Kidney epithelial cell (primary cell): ENCODE measurements at regions not wholly inside any gene's neighbourhood (a gene's known extent, or its start where the extent isn't known, plus 50 kb on each side); places are given as distances from the start of the nearest gene placed in this dataset.

ENCODE experiments used
- DNase-seq: peaks from one replicate; pipeline ENCODE4 v3.0.0-alpha.2; 2010; ENCODE audit warnings: low read depth
- H3K27me3 ChIP-seq: 2 replicates; pipeline ENCODE4 v1.6.0; 2011; ENCODE audit warnings: low read length; ENCODE audit not compliant: control insufficient read depth, insufficient read depth
- H3K36me3 ChIP-seq: 2 replicates; pipeline ENCODE4 v1.5.1; 2011; ENCODE audit warnings: low read length; ENCODE audit not compliant: control insufficient read depth, insufficient read depth
- H3K4me3 ChIP-seq: 2 replicates; pipeline ENCODE4 v1.5.1; 2011; ENCODE audit warnings: low read depth, mild to moderate bottlenecking, control low read depth, low read length
- TF ChIP-seq, protein P1 (sequence below): IDR thresholded peaks from 2 replicates; pipeline ENCODE4 v1.5.1; 2011; ENCODE audit warnings: mild to moderate bottlenecking, moderate library complexity, low read length, control low read depth, inconsistent platforms; ENCODE audit not compliant: insufficient read depth, poor library complexity, severe bottlenecking

DNA sequence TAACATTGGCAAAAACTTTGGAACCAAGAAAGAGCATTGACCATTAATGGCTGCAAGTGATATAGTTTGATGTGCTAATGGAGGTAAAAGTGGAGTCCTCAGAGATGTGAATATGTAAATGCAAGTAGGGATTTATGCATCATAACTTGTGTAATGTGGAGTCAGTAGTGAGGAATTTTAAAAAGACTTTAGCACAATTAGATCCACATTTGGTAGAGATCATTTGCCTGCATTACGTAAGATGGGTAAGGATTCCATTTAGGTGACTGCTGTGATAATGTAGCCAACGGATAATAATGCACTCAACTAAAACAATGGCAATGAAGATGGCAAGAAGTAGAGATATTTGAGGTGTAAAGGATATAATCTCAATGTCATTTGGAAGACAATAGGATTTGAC is 1128.4 kb downstream of the ADGRL3 start:
- no peak for DNase-seq
- Histone ChIP-seq H3K27me3 (no peaks in the 10 kb centered on the region), H3K4me3 (no peak overlapping the region), H3K36me3 (no peaks in the 10 kb centered on the region)
- TF ChIP-seq, protein P1, sequence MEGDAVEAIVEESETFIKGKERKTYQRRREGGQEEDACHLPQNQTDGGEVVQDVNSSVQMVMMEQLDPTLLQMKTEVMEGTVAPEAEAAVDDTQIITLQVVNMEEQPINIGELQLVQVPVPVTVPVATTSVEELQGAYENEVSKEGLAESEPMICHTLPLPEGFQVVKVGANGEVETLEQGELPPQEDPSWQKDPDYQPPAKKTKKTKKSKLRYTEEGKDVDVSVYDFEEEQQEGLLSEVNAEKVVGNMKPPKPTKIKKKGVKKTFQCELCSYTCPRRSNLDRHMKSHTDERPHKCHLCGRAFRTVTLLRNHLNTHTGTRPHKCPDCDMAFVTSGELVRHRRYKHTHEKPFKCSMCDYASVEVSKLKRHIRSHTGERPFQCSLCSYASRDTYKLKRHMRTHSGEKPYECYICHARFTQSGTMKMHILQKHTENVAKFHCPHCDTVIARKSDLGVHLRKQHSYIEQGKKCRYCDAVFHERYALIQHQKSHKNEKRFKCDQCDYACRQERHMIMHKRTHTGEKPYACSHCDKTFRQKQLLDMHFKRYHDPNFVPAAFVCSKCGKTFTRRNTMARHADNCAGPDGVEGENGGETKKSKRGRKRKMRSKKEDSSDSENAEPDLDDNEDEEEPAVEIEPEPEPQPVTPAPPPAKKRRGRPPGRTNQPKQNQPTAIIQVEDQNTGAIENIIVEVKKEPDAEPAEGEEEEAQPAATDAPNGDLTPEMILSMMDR: no peak

DNA sequence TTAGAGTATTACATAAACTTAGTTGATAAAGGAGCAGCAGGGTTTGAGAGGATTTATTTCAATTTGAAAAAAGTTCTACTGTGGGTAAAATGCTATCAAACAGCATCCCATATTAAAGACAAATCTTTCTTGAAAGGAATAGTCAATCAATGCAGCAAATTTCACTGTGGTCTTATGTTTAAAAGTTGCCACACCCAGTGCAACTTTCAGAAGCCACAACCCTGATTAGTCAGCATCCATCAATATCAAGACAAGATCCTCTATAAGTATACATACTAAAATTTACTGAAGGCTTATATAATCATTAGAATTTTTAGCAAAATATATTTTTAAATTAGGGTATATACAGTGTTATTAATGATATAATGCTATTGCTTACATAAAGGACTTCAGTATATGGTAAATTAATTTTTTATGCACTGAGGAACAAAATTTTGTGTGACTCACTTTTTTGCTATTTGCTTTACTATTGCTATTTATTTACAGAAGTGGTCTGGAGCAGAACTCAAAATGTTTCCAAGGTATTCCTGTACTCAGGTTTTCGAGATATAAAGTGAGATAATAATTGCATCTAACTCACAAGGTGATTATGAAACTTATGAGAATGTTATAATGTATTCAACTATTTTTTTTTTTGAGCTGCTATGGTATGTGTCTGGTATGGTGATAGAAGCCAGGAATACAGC is 1127.6 kb downstream of the ADGRL3 start:
- Histone ChIP-seq H3K36me3 (no peaks in the 10 kb centered on the region), H3K27me3 (no peaks in the 10 kb centered on the region), H3K4me3 (no peak overlapping the region)
- TF ChIP-seq, protein P1: no peak
- DNase-seq: no peak

DNA sequence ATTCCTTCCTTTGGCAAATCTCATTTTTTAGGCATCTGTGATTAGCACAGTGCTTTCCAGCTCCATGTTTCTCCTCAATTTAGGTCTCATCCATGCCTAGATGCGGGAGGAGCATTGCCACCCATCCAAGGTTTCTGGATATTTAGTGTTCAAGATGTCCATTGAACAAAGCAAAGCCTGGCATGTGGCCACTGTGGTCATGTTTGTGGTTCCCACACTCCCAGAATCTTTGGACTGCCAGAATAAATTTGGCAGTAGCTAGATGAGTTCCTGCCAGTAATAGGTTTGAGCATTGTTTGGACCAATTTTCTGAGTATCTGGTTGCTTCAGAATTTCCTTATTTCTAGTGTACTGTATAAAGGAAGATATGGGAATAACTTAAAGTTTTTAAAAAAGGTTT is 1124.1 kb downstream of the ADGRL3 start:
- H3K27me3 ChIP-seq: no peaks in the 10 kb centered on the region
- TF ChIP-seq, protein P1: no peak
- H3K36me3 ChIP-seq: no peaks in the 10 kb centered on the region
- DNase-seq: no peak
- H3K4me3 ChIP-seq: no peak overlapping the region

DNA sequence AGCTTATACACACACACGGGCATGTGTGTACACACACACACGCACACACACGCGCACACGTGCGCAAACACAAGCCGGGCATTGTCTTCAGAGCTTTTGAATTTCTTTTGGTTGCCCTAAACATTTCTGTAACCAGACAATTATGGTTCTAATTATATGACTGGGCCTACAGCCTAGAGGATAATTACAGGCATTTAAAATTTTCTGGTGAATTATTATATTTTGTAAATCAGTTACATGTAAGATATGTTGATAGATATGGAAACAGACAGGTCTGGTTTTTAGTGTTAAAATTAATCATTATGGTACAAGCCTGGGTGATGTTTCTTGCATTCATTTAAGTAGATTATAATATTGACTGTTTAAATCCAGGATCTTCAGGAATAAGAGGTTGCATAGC is 1120.5 kb downstream of the ADGRL3 start:
- DNase-seq: no peak
- H3K27me3 ChIP-seq: no peaks in the 10 kb centered on the region
- no peak overlapping the region for H3K4me3 ChIP-seq
- H3K36me3 ChIP-seq: no peaks in the 10 kb centered on the region
- TF ChIP-seq, protein P1: no peak

DNA sequence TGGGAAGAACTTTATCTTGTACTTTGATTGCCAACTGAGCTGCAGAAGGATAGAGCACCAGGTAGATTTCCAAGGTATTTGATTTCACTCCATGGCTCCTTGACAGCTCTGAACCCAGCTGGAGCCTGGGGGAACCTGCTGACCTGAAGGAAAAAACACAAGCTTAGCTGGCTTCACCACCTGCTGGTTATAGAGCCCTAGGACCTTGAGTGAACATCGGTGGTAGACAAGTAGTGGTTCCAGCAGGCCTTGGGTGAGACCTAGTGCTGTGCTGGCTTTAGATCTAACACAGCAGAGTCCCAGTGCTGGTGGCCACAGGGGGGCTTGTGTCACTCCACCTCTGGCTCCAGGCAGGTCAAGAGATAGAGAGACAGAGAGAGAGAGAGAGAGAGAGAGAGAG is 1102.6 kb downstream of the ADGRL3 start:
- TF ChIP-seq, protein P1: no peak
- Histone ChIP-seq H3K36me3 (no peaks in the 10 kb centered on the region), H3K27me3 (no peaks in the 10 kb centered on the region), H3K4me3 (no peak overlapping the region)
- DNase-seq: no peak

DNA sequence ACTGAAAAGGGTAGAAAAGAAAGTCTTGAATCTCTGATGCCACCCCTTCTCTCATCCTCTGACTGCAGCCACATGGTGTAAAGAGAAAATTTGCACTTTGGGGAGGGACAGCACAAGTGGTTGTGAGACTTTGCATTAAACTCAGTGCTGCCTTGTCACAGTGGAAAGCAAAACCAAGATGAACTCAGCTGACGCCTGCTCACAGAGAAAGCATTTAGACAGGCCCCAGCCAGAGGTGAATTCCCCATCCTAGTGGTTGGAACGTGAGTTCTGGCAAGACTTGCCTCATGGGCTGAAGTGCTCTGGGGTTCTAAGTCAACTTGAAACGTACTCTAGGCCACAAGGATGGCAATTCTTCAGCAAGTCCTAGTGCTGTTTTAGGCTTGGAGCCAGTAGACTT is 1101.4 kb downstream of the ADGRL3 start:
- TF ChIP-seq, protein P1: no peak

More for the DNA sequence above, 1101.4 kb downstream of the ADGRL3 start:
- no peaks in the 10 kb centered on the region for H3K36me3 ChIP-seq
- no peak overlapping the region for H3K4me3 ChIP-seq
- DNase-seq: no peak
- no peaks in the 10 kb centered on the region for H3K27me3 ChIP-seq
